Hindlimb muscle (tissue), 1 donor: ENCODE measurements at regions not wholly inside any gene's neighbourhood (a gene's known extent, or its start where the extent isn't known, plus 50 kb on each side); places are given as distances from the start of the nearest gene placed in this dataset.
A peak's percentile ranks its signal among the peaks of the same experiment; 100 is the strongest.
"Not testable (repeated sequence)": the region's sequence is repeated elsewhere in the genome, so short reads cannot be mapped to it uniquely, and the experiment has no call there.

Source experiments
- DNase-seq: peaks from one replicate; pipeline ENCODE4 v3.0.0-alpha.2; 2013

GRCh38 chr5:145446875-145447274, 388.3 kb downstream of the PRELID2 start:
- not testable (repeated sequence) for DNase-seq

- no peak for DNase-seq
These were observed 388.7 kb downstream of the PRELID2 start for GRCh38 chr5:145446412-145446811.

- no peak for DNase-seq
These were observed 390.1 kb downstream of the PRELID2 start for GRCh38 chr5:145445027-145445426.

GRCh38 chr5:145443964-145444363, 391.2 kb downstream of the PRELID2 start:
- no peak for DNase-seq

GRCh38 chr5:145443366-145443765, 391.8 kb downstream of the PRELID2 start:
- DNase-seq: no peak

GRCh38 chr5:145442661-145443060, 392.5 kb downstream of the PRELID2 start:
- not testable (repeated sequence) for DNase-seq

- no peak for DNase-seq
These were observed 393.9 kb downstream of the PRELID2 start for GRCh38 chr5:145441228-145441627.

- DNase-seq: no peak
These were observed 397.5 kb downstream of the PRELID2 start for GRCh38 chr5:145437627-145438026.

- DNase-seq: no peak
These were observed 402.1 kb downstream of the PRELID2 start for GRCh38 chr5:145433077-145433476.

- no peak for DNase-seq
These were observed 406.0 kb downstream of the PRELID2 start for GRCh38 chr5:145429170-145429569.

GRCh38 chr5:145408048-145408341, 427.1 kb downstream of the PRELID2 start:
- DNase-seq: no peak

- no peak for DNase-seq
These were observed 427.7 kb downstream of the PRELID2 start for GRCh38 chr5:145407300-145408047.

- DNase-seq: no peak
These were observed 431.1 kb downstream of the PRELID2 start for GRCh38 chr5:145403992-145404391.

- DNase-seq: no peak
These were observed 438.3 kb downstream of the PRELID2 start for GRCh38 chr5:145396888-145397287.

- not testable (repeated sequence) for DNase-seq
These were observed 440.0 kb downstream of the PRELID2 start for GRCh38 chr5:145395151-145395550.

- no peak for DNase-seq
These were observed 441.7 kb downstream of the PRELID2 start for GRCh38 chr5:145393426-145393825.

- DNase-seq: no peak
These were observed 446.1 kb downstream of the PRELID2 start for GRCh38 chr5:145389047-145389446.

GRCh38 chr5:145385276-145385675, 449.9 kb downstream of the PRELID2 start:
- DNase-seq: no peak

- DNase-seq: no peak
These were observed 456.9 kb downstream of the PRELID2 start for GRCh38 chr5:145378226-145378625.

- DNase-seq: no peak
These were observed 459.6 kb downstream of the PRELID2 start for GRCh38 chr5:145375521-145375920.

- no peak for DNase-seq
These were observed 469.7 kb downstream of the PRELID2 start for GRCh38 chr5:145365464-145365863.

GRCh38 chr5:145362266-145362665, 472.9 kb downstream of the PRELID2 start:
- DNase-seq: no peak

- DNase-seq: no peak
These were observed 474.2 kb downstream of the PRELID2 start for GRCh38 chr5:145360936-145361335.

GRCh38 chr5:145350513-145350912, 484.6 kb downstream of the PRELID2 start:
- DNase-seq: no peak

- DNase-seq: peak; percentile 6
These were observed 488.0 kb downstream of the PRELID2 start for GRCh38 chr5:145347026-145347616.
